DOHH2 (cell line): ENCODE measurements at regions not wholly inside any gene's neighbourhood (a gene's known extent, or its start where the extent isn't known, plus 50 kb on each side); places are given as distances from the start of the nearest gene placed in this dataset.

Source experiments
- H3F3A ChIP-seq: fragments of 200-600 bp; sonication (generic), shearing (Covaris generic); 2 replicates; pipeline ENCODE4 v1.6.0; 2016; ENCODE audit warnings: antibody characterized with exemption, mild to moderate bottlenecking; ENCODE audit not compliant: control insufficient read depth, insufficient read depth
- H3K27ac ChIP-seq: fragments of 200-600 bp; sonication (generic); 2 replicates; pipeline ENCODE4 v1.5.1; 2014; ENCODE audit warnings: low read depth, mild to moderate bottlenecking, low read length, moderate library complexity
- H3K27me3 ChIP-seq: fragments of 200-600 bp; sonication (generic); 2 replicates; pipeline ENCODE4 v1.6.1; 2014; ENCODE audit warnings: mild to moderate bottlenecking, low read length, mixed read lengths; ENCODE audit not compliant: control insufficient read depth
- H3K36me3 ChIP-seq: fragments of 200-600 bp; sonication (generic); 2 replicates; pipeline ENCODE4 v1.6.1; 2014; ENCODE audit warnings: mild to moderate bottlenecking, low read length, moderate library complexity, mixed read lengths; ENCODE audit not compliant: control insufficient read depth
- H3K4me1 ChIP-seq: fragments of 200-600 bp; sonication (generic); 2 replicates; pipeline ENCODE4 v1.6.1; 2014; ENCODE audit warnings: mild to moderate bottlenecking, low read length, mixed read lengths; ENCODE audit not compliant: control insufficient read depth
- H3K4me2 ChIP-seq: fragments of 200-600 bp; sonication (generic); 2 replicates; pipeline ENCODE4 v1.6.0; 2014; ENCODE audit warnings: mild to moderate bottlenecking, low read length, moderate library complexity
- H3K4me3 ChIP-seq: fragments of 200-600 bp; sonication (generic); 2 replicates; pipeline ENCODE4 v1.5.1; 2014; ENCODE audit warnings: mild to moderate bottlenecking, low read length, mixed read lengths
- H3K79me2 ChIP-seq: fragments of 200-600 bp; sonication (generic); 2 replicates; pipeline ENCODE4 v1.6.1; 2014; ENCODE audit warnings: mild to moderate bottlenecking, low read length, mixed read lengths; ENCODE audit not compliant: control insufficient read depth
- H3K9me2 ChIP-seq: fragments of 200-600 bp; sonication (generic); replicated peaks from 2 replicates; pipeline ENCODE4 v1.6.1; 2014; ENCODE audit warnings: mild to moderate bottlenecking, low read length, mixed read lengths; ENCODE audit not compliant: control insufficient read depth
- H3K9me3 ChIP-seq: fragments of 200-600 bp; sonication (generic); 2 replicates; pipeline ENCODE4 v1.6.1; 2014; ENCODE audit warnings: antibody characterized with exemption, low read length, mixed read lengths; ENCODE audit not compliant: control insufficient read depth, insufficient read depth
- H4K20me1 ChIP-seq: fragments of 200-600 bp; sonication (generic); 2 replicates; pipeline ENCODE4 v1.6.0; 2014; ENCODE audit warnings: low read depth, mild to moderate bottlenecking, antibody characterized with exemption, low read length, moderate library complexity; ENCODE audit not compliant: control insufficient read depth, insufficient read depth
- CTCF ChIP-seq: fragments of 200-600 bp; sonication (generic); IDR thresholded peaks from one replicate; pipeline ENCODE4 v1.5.1; 2014; ENCODE audit warnings: antibody characterized with exemption, mild to moderate bottlenecking, low read depth, low read length; ENCODE audit not compliant: poor library complexity, severe bottlenecking
- EZH2phosphoT487 ChIP-seq: fragments of 200-600 bp; sonication (generic); IDR thresholded peaks from 2 replicates; pipeline ENCODE4 v1.6.1; 2017; ENCODE audit warnings: borderline replicate concordance, mild to moderate bottlenecking, antibody characterized with exemption, low read length, moderate library complexity, mixed read lengths

- H3F3A ChIP-seq = no peaks in the 10 kb centered on the region
- H3K36me3 ChIP-seq = no peaks in the 10 kb centered on the region
- H3K4me2 ChIP-seq = no peak overlapping the region
- no peaks in the 10 kb centered on the region for H3K4me1 ChIP-seq
- no peak overlapping the region for H3K4me3 ChIP-seq
- H3K27ac ChIP-seq = no peak overlapping the region
- no peaks in the 10 kb centered on the region for H4K20me1 ChIP-seq
- H3K79me2 ChIP-seq = no peaks in the 10 kb centered on the region
- H3K27me3 ChIP-seq = no peaks in the 10 kb centered on the region
- no peaks in the 10 kb centered on the region for H3K9me3 ChIP-seq
- TF ChIP-seq CTCF (no peak), EZH2phosphoT487 (no peak)
- no peaks in the 10 kb centered on the region for H3K9me2 ChIP-seq
Observed at GRCh38 chr3:153110041-153110440, 52.0 kb upstream of the RAP2B start.

- no peaks in the 10 kb centered on the region for H4K20me1 ChIP-seq
- no peak for TF ChIP-seq CTCF
- no peak for TF ChIP-seq EZH2phosphoT487
- H3K9me3 ChIP-seq = no peaks in the 10 kb centered on the region
- H3K27me3 ChIP-seq = no peaks in the 10 kb centered on the region
- H3K4me3 ChIP-seq = no peak overlapping the region
- no peaks in the 10 kb centered on the region for H3F3A ChIP-seq
- H3K4me2 ChIP-seq = no peak overlapping the region
- H3K36me3 ChIP-seq = no peaks in the 10 kb centered on the region
- H3K27ac ChIP-seq = no peak overlapping the region
- no peaks in the 10 kb centered on the region for H3K4me1 ChIP-seq
- H3K9me2 ChIP-seq = no peaks in the 10 kb centered on the region
- H3K79me2 ChIP-seq = no peaks in the 10 kb centered on the region
Observed at GRCh38 chr3:153111016-153111415, 51.0 kb upstream of the RAP2B start.
